Astrocyte of the spinal cord (primary cell): ENCODE measurements at regions not wholly inside any gene's neighbourhood (a gene's known extent, or its start where the extent isn't known, plus 50 kb on each side); places are given as distances from the start of the nearest gene placed in this dataset.

ENCODE experiments used
- DNase-seq: peaks from one replicate; pipeline ENCODE4 v3.0.0; 2011; ENCODE audit warnings: low read depth, low spot score
- H3K4me3 ChIP-seq: 2 replicates; pipeline ENCODE4 v1.5.1; 2011; ENCODE audit warnings: low read depth, mild to moderate bottlenecking, low read length, moderate library complexity
- CTCF ChIP-seq: IDR thresholded peaks from 2 replicates; pipeline ENCODE4 v1.5.1; 2012; ENCODE audit warnings: low read depth, mild to moderate bottlenecking, low read length, inconsistent platforms
- in situ Hi-C: cut with HindIII; loops from 2 replicates; pipeline ENCODE4 v1.10.0; 2017; ENCODE audit warnings: low sequenced_read_pairs

- TF ChIP-seq CTCF: no peak
- no peak overlapping the region for H3K4me3 ChIP-seq
- DNase-seq: no peak
- in situ Hi-C loops: no loop called here
These were observed 60.9 kb upstream of the LINGO1 start for GRCh38 chr15:77693576-77693975.

GRCh38 chr15:77692614-77693013 is 59.9 kb upstream of the LINGO1 start:
- in situ Hi-C loops: no loop called here
- no peak for TF ChIP-seq CTCF
- no peak for DNase-seq
- H3K4me3 ChIP-seq: no peak overlapping the region

- no peak overlapping the region for H3K4me3 ChIP-seq
- TF ChIP-seq CTCF: no peak
- in situ Hi-C loops: no loop called here
- DNase-seq: no peak
These were observed 58.9 kb upstream of the LINGO1 start for GRCh38 chr15:77691607-77692006.

GRCh38 chr15:77689821-77690220 is 57.1 kb upstream of the LINGO1 start:
- TF ChIP-seq CTCF: no peak
- in situ Hi-C loops: no loop called here
- no peak overlapping the region for H3K4me3 ChIP-seq
- DNase-seq: no peak

- H3K4me3 ChIP-seq: no peak overlapping the region
- in situ Hi-C loops: no loop called here
- no peak for DNase-seq
- no peak for TF ChIP-seq CTCF
These were observed 56.0 kb upstream of the LINGO1 start for GRCh38 chr15:77688693-77689092.

- H3K4me3 ChIP-seq: no peak overlapping the region
- in situ Hi-C loops: no loop called here
- TF ChIP-seq CTCF: no peak
- no peak for DNase-seq
These were observed 55.6 kb upstream of the LINGO1 start for GRCh38 chr15:77688266-77688665.
